ENCODE measurements at regions not wholly inside any gene's neighbourhood (a gene's known extent, or its start where the extent isn't known, plus 50 kb on each side); places are given as distances from the start of the nearest gene placed in this dataset.

GRCh38 chr2:60271131-60271530 is 282.3 kb downstream of the BCL11A start:
- no peaks in the 10 kb centered on the region for H3K4me1 Mint-ChIP-seq
- H3K27ac Mint-ChIP-seq (ENCODE audit: low read depth) = no peak overlapping the region
- no peak overlapping the region for H3K4me3 Mint-ChIP-seq
- ATAC-seq (replicated peaks; ENCODE audit: extremely low read depth, poor library complexity, severe bottlenecking) (no peak), DNase-seq (ENCODE audit: low spot score in 2 of 2) (no peak)
- H3K9me3 Mint-ChIP-seq = peaks cover 5% of the 10 kb centered on the region
- no peaks in the 10 kb centered on the region for H3K27me3 Mint-ChIP-seq
- peaks cover 2% of the 10 kb centered on the region for H3K36me3 Mint-ChIP-seq (ENCODE audit: insufficient read depth)

- ATAC-seq (replicated peaks; ENCODE audit: extremely low read depth, poor library complexity, severe bottlenecking) (no peak), DNase-seq (ENCODE audit: low spot score in 2 of 2) (no peak)
- Mint-ChIP-seq H3K4me1 (no peaks in the 10 kb centered on the region), H3K9me3 (peaks cover 11% of the 10 kb centered on the region), H3K4me3 (no peak overlapping the region), H3K27ac (ENCODE audit: low read depth) (no peak overlapping the region), H3K36me3 (ENCODE audit: insufficient read depth) (peaks cover 2% of the 10 kb centered on the region), H3K27me3 (peaks cover 10% of the 10 kb centered on the region)
Observed at GRCh38 chr2:60268661-60269060, 284.8 kb downstream of the BCL11A start.

GRCh38 chr2:60268032-60268431 is 285.4 kb downstream of the BCL11A start:
- Mint-ChIP-seq H3K27me3 (peaks cover 10% of the 10 kb centered on the region), H3K36me3 (ENCODE audit: insufficient read depth) (peaks cover 2% of the 10 kb centered on the region), H3K27ac (ENCODE audit: low read depth) (no peak overlapping the region), H3K4me1 (no peaks in the 10 kb centered on the region), H3K9me3 (peaks cover 12% of the 10 kb centered on the region), H3K4me3 (no peak overlapping the region)
- DNase-seq (ENCODE audit: low spot score in 2 of 2) (no peak), ATAC-seq (replicated peaks; ENCODE audit: extremely low read depth, poor library complexity, severe bottlenecking) (no peak)

GRCh38 chr2:60267122-60267521 is 286.3 kb downstream of the BCL11A start:
- peaks cover 12% of the 10 kb centered on the region for H3K9me3 Mint-ChIP-seq
- H3K4me3 Mint-ChIP-seq = no peak overlapping the region
- H3K4me1 Mint-ChIP-seq = no peaks in the 10 kb centered on the region
- H3K27me3 Mint-ChIP-seq = peaks cover 10% of the 10 kb centered on the region
- no peak overlapping the region for H3K27ac Mint-ChIP-seq (ENCODE audit: low read depth)
- no peak for ATAC-seq (replicated peaks; ENCODE audit: extremely low read depth, poor library complexity, severe bottlenecking)
- peaks cover 2% of the 10 kb centered on the region for H3K36me3 Mint-ChIP-seq (ENCODE audit: insufficient read depth)
- no peak for DNase-seq (ENCODE audit: low spot score in 2 of 2)

GRCh38 chr2:60262178-60262577 is 291.3 kb downstream of the BCL11A start:
- Mint-ChIP-seq H3K27ac (ENCODE audit: low read depth) (no peak overlapping the region), H3K4me3 (no peak overlapping the region), H3K4me1 (no peaks in the 10 kb centered on the region), H3K36me3 (ENCODE audit: insufficient read depth) (peaks cover 2% of the 10 kb centered on the region), H3K9me3 (peaks cover 12% of the 10 kb centered on the region), H3K27me3 (peaks cover 10% of the 10 kb centered on the region)
- no peak for DNase-seq (ENCODE audit: low spot score in 2 of 2)
- no peak for ATAC-seq (replicated peaks; ENCODE audit: extremely low read depth, poor library complexity, severe bottlenecking)

GRCh38 chr2:60260639-60261296 is 292.7 kb downstream of the BCL11A start:
- Mint-ChIP-seq H3K27me3 (peaks cover 10% of the 10 kb centered on the region), H3K36me3 (ENCODE audit: insufficient read depth) (no peaks in the 10 kb centered on the region), H3K9me3 (peaks cover 12% of the 10 kb centered on the region), H3K27ac (ENCODE audit: low read depth) (no peak overlapping the region), H3K4me3 (no peak overlapping the region), H3K4me1 (no peaks in the 10 kb centered on the region)
- DNase-seq (ENCODE audit: low spot score in 2 of 2) (no peak), ATAC-seq (replicated peaks; ENCODE audit: extremely low read depth, poor library complexity, severe bottlenecking) (no peak)

GRCh38 chr2:60259781-60260180 is 293.7 kb downstream of the BCL11A start:
- no peaks in the 10 kb centered on the region for H3K36me3 Mint-ChIP-seq (ENCODE audit: insufficient read depth)
- no peak overlapping the region for H3K27ac Mint-ChIP-seq (ENCODE audit: low read depth)
- no peak overlapping the region for H3K4me3 Mint-ChIP-seq
- no peaks in the 10 kb centered on the region for H3K4me1 Mint-ChIP-seq
- peaks cover 10% of the 10 kb centered on the region for H3K27me3 Mint-ChIP-seq
- DNase-seq (ENCODE audit: low spot score in 2 of 2) = no peak
- peaks cover 7% of the 10 kb centered on the region for H3K9me3 Mint-ChIP-seq
- ATAC-seq (replicated peaks; ENCODE audit: extremely low read depth, poor library complexity, severe bottlenecking) = no peak

GRCh38 chr2:60252581-60253150 is 300.8 kb downstream of the BCL11A start:
- no peak overlapping the region for H3K27ac Mint-ChIP-seq (ENCODE audit: low read depth)
- H3K4me3 Mint-ChIP-seq = no peak overlapping the region
- H3K27me3 Mint-ChIP-seq = no peaks in the 10 kb centered on the region
- DNase-seq (ENCODE audit: low spot score in 2 of 2) (no peak), ATAC-seq (replicated peaks; ENCODE audit: extremely low read depth, poor library complexity, severe bottlenecking) (no peak)
- H3K36me3 Mint-ChIP-seq (ENCODE audit: insufficient read depth) = no peaks in the 10 kb centered on the region
- no peaks in the 10 kb centered on the region for H3K4me1 Mint-ChIP-seq
- no peaks in the 10 kb centered on the region for H3K9me3 Mint-ChIP-seq

GRCh38 chr2:60251247-60251646 is 302.2 kb downstream of the BCL11A start:
- H3K27me3 Mint-ChIP-seq = no peaks in the 10 kb centered on the region
- DNase-seq (ENCODE audit: low spot score in 2 of 2) (no peak), ATAC-seq (replicated peaks; ENCODE audit: extremely low read depth, poor library complexity, severe bottlenecking) (no peak)

GRCh38 chr2:60249879-60250278 is 303.6 kb downstream of the BCL11A start:
- Mint-ChIP-seq H3K4me1 (no peaks in the 10 kb centered on the region), H3K9me3 (no peaks in the 10 kb centered on the region), H3K4me3 (no peak overlapping the region), H3K36me3 (ENCODE audit: insufficient read depth) (no peaks in the 10 kb centered on the region), H3K27ac (ENCODE audit: low read depth) (no peak overlapping the region), H3K27me3 (no peaks in the 10 kb centered on the region)
- no peak for ATAC-seq (replicated peaks; ENCODE audit: extremely low read depth, poor library complexity, severe bottlenecking)
- no peak for DNase-seq (ENCODE audit: low spot score in 2 of 2)

More at GRCh38 chr2:60251247-60251646, 302.2 kb downstream of the BCL11A start:
- Mint-ChIP-seq H3K4me3 (no peak overlapping the region), H3K4me1 (no peaks in the 10 kb centered on the region), H3K9me3 (no peaks in the 10 kb centered on the region), H3K27ac (ENCODE audit: low read depth) (no peak overlapping the region), H3K36me3 (ENCODE audit: insufficient read depth) (no peaks in the 10 kb centered on the region)

- Mint-ChIP-seq H3K9me3 (no peaks in the 10 kb centered on the region), H3K36me3 (ENCODE audit: insufficient read depth) (no peaks in the 10 kb centered on the region), H3K27me3 (no peaks in the 10 kb centered on the region), H3K27ac (ENCODE audit: low read depth) (no peak overlapping the region), H3K4me3 (no peak overlapping the region), H3K4me1 (no peaks in the 10 kb centered on the region)
- ATAC-seq (replicated peaks; ENCODE audit: extremely low read depth, poor library complexity, severe bottlenecking) (no peak), DNase-seq (ENCODE audit: low spot score in 2 of 2) (no peak)
Observed at GRCh38 chr2:60247471-60247870, 306.0 kb downstream of the BCL11A start.

- H3K27ac Mint-ChIP-seq (ENCODE audit: low read depth) = no peak overlapping the region
- H3K4me1 Mint-ChIP-seq = no peaks in the 10 kb centered on the region
- no peaks in the 10 kb centered on the region for H3K36me3 Mint-ChIP-seq (ENCODE audit: insufficient read depth)
- no peaks in the 10 kb centered on the region for H3K9me3 Mint-ChIP-seq
- no peaks in the 10 kb centered on the region for H3K27me3 Mint-ChIP-seq
- no peak overlapping the region for H3K4me3 Mint-ChIP-seq
- no peak for DNase-seq (ENCODE audit: low spot score in 2 of 2)
- no peak for ATAC-seq (replicated peaks; ENCODE audit: extremely low read depth, poor library complexity, severe bottlenecking)
Observed at GRCh38 chr2:60246583-60246982, 306.9 kb downstream of the BCL11A start.

GRCh38 chr2:60234274-60234986 is 319.0 kb downstream of the BCL11A start:
- H3K4me1 Mint-ChIP-seq = no peaks in the 10 kb centered on the region
- DNase-seq (ENCODE audit: low spot score in 2 of 2) = no peak
- no peak overlapping the region for H3K4me3 Mint-ChIP-seq
- H3K36me3 Mint-ChIP-seq (ENCODE audit: insufficient read depth) = no peaks in the 10 kb centered on the region
- no peak for ATAC-seq (replicated peaks; ENCODE audit: extremely low read depth, poor library complexity, severe bottlenecking)
- no peaks in the 10 kb centered on the region for H3K27me3 Mint-ChIP-seq
- H3K9me3 Mint-ChIP-seq = peaks cover 21% of the 10 kb centered on the region
- no peak overlapping the region for H3K27ac Mint-ChIP-seq (ENCODE audit: low read depth)
